GM21717 (cell line): ENCODE measurements at regions not wholly inside any gene's neighbourhood (a gene's known extent, or its start where the extent isn't known, plus 50 kb on each side); places are given as distances from the start of the nearest gene placed in this dataset.
"Not testable (repeated sequence)": the region's sequence is repeated elsewhere in the genome, so short reads cannot be mapped to it uniquely, and the experiment has no call there.

Source experiments
- ATAC-seq: cut with Tn5 transposase; IDR thresholded peaks from one replicate; pipeline ENCODE4 v1.9.1; 2021; ENCODE audit warnings: mild to moderate bottlenecking, moderate library complexity; ENCODE audit not compliant: unreplicated experiment

DNA sequence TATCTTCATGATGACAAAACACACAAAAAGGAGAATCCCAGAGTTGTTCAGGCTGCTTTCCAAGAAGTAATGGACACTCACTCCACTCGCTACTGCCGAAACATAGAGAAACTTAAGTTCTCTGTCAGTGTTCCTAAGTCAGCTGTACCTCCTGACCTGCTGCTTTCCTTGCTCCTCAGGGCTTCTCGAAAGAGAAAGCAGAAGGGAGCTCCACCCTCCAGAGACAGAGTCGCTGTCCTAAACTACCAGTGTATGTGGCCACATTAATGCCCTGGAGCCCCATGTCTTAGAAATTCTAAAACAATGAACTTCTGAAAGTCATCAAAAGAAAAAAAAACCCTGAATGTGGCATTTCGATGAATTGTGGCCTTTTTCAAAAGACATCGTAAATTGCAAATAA is 390.8 kb upstream of the MON1B start:
- no peak for ATAC-seq

DNA sequence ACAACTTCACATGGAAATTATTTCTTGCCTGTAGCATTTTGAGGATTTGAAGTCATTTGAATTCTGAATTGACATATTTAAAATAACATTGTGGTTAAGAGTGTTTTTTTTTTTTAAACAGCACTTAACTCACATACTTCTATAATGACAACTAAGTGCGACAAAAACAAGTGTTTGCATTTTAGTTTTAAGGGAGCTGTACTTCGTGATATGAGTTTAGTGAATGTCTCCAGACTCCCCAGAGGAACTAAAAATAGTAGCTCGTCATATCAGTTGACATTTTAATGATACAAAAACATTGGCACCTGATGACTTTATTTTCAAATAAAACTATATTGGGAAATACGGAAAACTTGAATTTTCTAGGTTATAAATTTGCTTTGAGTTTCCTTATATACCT is 389.6 kb upstream of the MON1B start:
- no peak for ATAC-seq

DNA sequence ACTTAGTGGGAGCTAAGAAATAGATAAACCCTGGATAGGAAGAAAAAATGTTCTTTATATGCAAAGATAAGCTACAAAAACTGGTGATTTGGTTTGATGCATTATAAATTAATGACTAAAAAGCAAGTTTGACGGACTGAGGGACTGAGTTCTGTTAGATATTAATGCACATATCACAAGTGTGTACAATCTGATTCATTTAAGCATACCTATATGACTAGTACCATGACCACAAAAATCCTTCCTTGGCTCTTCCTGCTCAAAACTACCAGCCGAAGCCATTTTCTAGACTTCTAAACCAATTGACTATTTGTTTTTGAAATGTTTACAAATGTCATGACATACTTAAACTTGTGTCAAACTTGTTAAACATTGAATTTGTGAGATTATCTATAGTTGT is 374.5 kb upstream of the MON1B start:
- ATAC-seq, result no peak

DNA sequence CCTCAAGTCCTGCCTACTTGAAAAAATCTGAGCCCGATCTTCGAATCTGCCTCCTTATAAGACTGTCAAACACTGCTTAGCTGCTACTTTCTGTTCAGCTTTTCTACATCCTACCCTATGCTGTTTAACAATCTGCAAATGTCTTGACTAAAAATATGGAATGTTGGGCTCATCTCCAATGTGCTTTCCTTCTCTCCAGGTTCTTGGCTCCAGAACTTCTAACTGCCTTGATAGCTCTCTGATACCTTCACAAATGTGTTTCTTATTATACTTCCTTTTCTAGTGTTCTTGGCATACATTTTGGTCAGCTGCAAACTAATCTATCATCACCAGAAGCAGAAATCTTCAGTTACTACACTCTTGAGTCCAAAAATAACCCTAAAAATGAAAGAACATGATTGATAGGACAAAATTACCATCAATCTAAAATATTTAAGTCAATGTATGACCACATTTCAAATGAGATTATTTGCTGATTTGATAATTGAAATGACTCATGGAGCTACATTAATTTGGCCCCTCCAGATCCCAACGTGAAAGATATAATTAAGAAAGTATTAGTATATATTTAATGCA is 372.3 kb upstream of the MON1B start:
- ATAC-seq, result no peak

DNA sequence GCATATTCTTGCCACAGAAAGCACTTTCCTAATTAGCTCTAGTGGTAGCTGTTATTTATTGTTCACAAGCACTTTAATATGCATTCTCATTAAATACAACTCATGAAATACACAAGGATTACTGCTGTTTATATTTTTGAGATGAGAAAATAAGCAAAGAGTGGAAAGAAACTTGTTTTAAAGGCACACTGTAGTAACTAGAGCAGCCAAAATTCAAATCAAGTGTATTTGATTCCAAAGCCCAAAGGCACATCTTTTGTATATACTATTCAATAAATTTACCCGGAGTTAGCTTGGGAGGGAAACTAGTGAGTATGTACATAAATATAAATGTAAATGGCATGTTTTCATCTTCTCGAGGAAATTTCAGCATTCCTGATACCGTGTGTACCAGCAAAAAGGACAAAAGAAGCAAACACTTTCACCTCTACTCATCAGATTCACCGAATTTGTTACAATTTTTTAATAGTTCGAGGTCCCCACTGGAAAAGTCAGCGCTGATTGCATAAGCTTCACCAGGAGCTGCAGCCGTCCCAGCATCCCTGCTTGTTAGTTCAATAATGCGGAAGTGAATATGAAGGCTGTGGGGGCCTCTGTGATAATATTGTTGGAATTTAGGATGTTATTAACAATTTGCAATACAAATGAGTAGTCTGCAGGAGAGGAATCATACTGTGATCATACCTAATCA is 371.6 kb upstream of the MON1B start:
- ATAC-seq, result no peak

DNA sequence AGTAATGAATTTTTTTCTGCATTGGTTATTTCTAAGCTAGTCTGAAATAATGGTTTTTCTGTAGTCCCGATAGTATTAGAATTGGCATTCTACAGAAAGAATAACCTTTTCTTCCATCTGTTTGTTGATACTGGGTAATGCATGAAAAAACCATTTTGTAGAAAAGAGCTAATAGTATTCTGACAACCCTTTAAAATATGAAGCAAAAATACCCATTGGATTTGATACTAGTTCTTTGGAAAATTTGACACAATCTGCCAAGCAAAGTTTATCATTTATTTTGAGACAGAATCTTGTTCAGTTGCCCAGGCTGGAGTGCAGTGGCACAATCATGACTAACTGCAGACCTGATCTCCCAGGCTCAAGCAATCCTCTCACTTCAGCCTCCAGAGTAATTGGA is 366.8 kb upstream of the MON1B start:
- no peak for ATAC-seq

DNA sequence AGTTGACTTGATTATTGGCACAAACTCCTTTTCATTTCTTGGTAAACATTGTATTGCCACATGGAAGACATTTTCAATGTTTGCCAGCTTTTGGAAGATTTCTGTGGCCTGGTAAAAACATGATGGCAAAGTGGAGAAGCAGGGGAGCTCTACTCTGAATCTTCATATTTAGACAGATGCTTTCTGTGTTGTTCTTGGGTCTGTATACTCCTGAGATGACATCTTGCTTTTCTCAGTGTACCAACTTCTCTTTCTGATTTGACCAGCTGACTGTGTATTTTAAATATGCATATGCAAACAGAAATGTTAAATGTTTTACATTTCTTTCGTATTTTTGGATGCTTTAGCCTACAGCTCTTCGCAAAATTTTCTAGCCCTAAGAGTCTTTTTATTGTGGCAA is 366.2 kb upstream of the MON1B start:
- ATAC-seq, result no peak

DNA sequence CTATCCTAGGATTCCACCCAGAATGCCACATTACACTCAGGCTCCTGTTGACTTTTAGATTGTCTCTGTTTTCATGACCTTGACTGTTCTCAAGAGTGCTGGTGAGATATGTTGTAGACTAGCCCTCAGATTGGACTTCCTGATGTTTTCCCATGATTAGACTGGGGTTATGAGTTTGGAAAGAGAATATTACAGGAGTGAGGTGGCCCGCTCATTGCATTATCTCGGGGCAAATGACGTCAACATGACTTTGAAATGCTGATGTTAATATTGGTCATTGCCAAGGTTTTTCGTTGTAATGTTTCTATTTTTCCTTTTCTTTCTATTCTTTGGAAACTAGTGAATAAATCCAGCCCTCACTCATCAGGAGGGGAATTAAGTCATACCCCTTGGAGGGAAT is 355.7 kb upstream of the MON1B start:
- ATAC-seq, result no peak

DNA sequence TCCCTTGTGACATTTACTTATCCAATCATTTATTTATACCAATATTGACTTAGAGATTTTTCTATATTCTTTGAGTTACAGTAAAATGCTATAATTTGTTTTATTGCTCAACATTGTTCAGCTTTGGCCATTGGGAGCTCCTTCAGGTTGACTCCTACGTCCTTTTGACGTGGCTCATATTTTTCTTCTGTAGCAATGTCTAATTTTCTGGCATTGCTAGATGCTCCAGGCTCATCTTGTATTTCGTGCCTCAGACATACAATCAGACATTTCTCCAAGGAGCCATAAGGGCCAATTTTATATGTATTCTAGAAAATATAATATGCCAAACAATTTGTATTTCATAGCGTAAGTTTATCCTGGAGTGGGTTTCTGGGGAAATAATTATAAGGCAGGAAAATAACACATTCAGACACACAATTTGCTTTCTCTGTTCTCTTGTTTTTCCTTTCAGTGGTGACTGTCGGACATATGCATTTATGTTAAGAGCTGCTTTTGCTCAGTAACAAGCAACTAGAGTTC is 355.1 kb upstream of the MON1B start:
- ATAC-seq, result no peak

DNA sequence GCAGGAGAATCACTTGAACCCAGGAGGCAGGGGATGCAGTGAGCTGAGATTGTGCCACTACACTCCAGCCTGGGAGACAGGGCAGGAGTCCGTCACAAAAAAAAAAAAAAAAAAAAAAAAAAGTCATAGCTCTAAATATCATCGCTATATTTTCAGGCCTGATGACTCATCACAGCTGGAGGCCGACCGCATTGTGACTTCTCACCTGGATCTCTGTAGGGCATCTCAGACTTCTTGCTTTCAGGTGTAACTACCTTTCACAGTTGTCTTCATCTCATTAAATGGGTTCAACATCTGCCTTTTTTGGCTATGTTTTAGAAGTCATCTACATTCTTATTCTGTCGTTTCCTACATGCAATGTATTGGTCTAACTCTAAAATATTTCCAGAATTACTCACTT is 353.1 kb upstream of the MON1B start:
- no peak for ATAC-seq

DNA sequence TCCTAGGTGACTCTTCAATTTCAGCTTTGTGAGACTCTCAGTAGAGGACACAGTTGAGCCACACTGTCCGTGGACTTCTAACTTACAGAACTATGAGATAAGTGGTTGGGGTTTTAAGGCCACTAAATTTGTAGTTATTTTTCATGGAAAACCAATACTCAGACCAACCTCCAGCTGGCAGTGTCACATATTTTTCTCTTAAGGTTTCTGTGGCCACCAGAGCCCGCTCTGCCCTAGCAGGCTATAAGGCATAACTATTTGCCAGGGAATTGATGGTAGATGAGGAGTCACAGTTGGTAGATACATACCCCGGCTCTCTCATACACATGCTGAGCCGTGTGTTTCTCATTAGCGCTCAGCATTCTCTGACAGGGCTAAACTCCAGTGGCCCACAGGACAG is 336.8 kb upstream of the MON1B start:
- ATAC-seq, result no peak

DNA sequence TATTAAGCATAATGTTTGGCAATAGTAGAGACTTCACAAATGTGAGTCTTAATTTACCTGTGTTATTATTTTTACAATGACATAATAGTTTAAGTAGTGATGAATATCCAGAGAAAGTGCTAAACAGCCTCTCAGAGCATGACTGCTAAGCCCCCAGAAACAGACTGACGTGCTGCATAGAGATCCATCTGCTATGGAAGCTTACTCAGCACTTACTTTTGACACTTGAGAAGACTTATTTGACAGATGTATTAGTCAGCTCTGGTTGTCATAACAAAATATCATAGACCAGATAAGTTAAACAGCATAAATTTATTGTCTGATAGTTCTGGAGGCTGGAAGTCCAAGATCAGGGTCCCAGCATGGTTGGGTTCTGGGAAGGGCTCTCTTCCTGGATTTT is 334.9 kb upstream of the MON1B start:
- no peak for ATAC-seq

DNA sequence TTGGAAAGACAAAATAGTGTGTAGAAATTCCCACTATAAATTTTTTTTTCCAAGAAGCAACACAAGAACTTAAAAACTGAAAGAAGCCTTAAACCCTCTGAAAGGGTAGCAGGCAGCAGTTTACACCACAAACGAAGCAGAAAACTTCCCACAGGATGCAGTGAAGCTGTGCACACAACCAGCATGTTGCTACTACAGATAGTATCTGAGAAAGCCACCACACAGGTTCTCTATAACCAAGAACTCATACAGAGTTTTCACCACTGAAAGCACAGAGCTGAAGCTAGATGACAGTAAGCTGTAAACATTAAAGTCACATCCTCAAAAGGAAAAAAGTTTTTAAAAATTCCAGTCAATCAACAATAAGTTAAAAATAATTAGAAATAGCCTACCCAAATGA is 333.6 kb upstream of the MON1B start:
- no peak for ATAC-seq

DNA sequence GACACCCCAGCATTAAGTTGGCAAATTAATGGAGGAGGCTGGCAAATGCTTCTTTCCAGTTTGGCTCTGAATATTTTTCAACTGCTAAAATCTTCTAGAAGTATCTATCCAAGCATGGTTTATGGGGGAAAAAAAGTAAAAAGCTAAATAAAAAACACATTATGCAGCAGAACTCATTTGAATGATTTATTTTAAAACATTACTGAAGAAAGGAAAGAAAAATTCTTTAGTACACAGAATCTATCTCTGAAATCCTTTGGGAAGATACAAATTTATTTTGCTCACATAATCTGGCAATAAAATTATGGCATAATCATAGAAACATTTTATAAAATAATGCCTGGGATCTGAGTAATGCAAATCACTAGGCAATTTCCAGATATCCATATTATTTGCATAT is 328.1 kb upstream of the MON1B start:
- no peak for ATAC-seq

DNA sequence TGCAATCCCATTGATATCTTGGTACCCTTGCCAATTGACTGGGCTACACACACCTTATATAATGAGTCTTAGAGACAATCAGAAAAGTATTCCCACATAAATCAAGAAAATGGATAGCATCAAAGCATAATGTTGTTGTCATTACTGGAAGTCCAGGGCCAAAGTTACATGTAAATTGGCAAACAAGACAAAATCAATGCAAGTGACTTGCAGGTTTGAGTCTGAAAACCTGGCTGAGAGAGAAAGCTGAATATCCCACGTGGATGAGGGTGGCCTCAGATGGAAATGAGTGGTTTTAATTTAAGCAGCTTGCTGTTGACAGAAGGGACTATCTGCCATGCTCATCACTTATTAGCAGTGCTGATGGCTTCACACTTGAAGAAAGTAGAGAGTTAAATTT is 324.0 kb upstream of the MON1B start:
- ATAC-seq, result no peak

DNA sequence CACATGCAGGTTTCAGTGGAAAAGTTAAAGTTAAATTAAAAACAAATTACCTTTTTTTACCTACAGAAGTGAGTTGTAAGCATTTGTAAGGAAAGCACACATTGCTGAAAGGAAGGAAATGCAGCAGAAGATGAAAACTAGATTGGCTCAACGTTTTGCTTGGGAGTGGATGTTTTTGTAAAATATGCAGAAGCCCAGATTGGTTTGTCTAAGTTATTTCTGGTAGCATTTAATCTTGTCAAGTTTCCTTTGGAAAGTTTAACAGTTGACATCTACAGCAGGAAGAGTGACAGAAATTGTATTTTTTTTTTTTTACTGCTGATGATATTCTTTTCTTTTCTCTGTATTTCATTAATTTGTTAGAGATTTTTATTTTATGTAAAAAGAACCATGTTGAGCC is 315.1 kb upstream of the MON1B start:
- ATAC-seq, result no peak

DNA sequence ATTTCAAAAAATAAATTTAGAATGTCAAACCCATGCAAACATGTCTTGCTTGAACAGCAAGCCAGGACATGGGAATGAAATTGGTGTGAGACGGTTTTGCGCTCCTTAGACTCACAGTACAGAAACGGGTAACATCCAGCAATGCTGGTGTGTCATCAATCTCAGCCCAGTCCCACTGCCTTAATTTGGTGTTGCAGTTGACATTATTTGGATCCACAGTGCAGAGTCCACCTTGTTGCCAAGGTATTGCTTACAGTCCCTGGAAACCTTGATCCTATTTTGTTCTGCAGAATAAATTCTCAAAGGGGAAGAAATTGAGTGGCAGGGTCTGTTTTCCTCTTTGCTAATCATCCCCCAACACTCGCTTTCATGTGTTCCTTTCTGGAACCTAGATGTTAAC is 311.6 kb upstream of the MON1B start:
- ATAC-seq, result no peak

DNA sequence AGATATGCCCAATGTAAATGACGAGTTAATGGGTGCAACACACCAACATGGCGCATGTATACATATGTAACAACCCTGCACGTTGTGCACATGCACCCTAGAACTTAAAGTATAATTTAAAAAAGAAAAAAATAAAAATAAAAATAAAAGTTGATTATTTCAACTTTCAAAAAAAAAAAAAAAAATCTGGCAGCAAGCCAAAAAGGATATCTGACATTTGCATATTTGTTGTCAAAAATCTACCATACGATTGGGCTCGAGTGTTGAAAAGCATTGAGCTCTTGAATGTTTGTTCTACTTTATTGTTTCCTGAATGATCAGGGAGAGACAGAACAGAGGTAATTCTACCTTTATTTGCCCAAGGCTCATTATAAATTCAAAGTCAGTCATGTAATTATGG is 310.5 kb upstream of the MON1B start:
- not testable (repeated sequence) for ATAC-seq

DNA sequence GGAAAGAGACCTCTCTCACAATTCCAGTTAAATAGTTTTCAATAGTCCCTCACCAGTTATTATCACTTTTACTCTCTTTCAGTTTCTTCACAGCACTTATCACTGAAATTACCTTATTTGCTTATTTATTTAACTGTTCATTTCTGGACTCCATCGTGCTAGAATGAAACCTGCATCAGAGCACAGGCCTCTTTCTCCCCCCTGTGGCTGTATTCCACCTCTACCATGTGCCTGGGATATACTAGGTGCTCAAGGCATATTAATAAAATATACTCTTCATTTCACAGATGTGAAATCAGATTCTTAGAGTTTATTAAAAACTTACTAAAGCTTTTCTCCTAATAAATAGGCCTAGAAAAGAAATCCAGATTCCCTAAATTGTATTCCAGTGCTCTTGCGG is 308.9 kb upstream of the MON1B start:
- no peak for ATAC-seq

DNA sequence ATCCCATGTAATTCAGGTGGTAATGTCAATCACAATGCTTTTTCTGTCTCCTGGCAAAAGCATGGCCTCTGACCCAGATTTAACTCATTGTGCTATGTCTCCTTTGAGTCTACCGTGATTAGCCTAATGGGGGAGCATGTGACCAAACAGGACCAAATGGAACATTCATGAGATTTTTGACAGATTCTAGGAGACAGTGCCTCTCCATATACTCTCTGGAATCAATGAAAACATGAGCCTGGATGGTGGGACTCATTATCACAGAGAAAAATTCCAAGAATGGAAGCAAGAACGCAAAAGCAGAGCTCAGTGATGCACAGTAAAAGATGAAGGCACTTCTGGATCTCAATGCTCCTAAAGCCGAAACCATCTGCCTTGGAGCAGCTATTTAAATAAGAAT is 307.9 kb upstream of the MON1B start:
- ATAC-seq, result no peak

DNA sequence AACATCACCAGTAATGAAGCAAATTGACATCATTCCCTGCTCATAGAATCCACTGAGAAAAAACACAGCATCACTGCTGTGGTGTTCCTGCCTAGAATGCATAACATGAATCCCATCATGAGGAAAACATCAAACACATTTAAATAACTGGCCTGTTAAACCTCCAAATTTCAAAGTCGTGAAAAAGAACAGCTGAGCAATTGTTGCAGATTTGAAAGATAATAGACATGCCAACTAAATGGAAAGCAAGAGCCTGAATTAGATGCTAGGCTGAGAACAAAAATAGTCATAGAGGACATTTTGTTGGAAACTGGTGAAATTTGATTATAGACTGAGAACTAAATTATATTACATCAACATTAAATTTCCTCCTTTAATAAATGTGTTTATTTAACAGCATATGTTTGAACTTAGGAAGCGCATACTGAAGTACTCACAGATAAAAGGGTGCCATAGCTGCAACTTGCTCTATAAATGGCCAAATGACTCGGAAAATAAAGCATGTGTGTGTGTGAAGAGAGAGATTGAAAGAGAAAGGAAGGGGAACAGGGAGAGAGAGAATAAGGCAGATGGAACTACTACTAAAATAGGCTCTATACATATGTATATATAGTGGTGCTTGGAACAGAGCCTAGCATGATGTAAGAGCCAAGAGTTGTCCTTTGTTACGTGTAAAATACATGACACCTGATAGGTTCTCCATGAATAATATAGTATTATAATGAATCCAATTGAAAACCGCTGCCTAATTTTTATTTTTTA is 305.0 kb upstream of the MON1B start:
- ATAC-seq, result no peak

DNA sequence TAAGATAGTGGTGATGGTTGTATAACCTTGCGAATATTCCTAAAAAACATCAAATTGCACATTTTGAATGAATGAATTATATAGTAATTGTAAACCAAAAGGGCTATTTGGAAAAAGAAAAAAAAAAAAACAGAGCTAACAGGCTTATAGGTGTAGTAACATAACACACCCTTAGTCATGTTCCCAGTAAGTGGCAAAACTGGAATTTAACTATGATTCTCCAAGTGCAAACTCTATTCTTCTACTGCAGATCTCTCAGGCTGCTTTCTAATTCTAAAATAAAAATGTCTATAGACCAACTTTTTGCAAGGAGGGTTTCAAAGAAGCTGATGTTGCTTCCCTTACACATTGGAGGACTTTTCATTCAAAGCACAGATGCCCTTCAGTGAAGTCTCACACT is 293.2 kb upstream of the MON1B start:
- no peak for ATAC-seq
